Activated CD4-positive, alpha-beta T cell treated with anti-CD3 and anti-CD28 coated beads, Interleukin-2, amount 10 ng/mL, durations not matched to agents 24 days and 14 days (primary cell): ENCODE measurements at regions not wholly inside any gene's neighbourhood (a gene's known extent, or its start where the extent isn't known, plus 50 kb on each side); places are given as distances from the start of the nearest gene placed in this dataset.

Experiments
- DNase-seq: peaks from one replicate; pipeline ENCODE4 v3.0.0; 2022
- H3K27ac Mint-ChIP-seq: one replicate; pipeline ENCODE4 v1.8.0; 2022; ENCODE audit warnings: mild to moderate bottlenecking, mixed read lengths
- H3K27me3 Mint-ChIP-seq: one replicate; pipeline ENCODE4 v1.8.0; 2022; ENCODE audit warnings: mixed read lengths
- H3K36me3 Mint-ChIP-seq: one replicate; pipeline ENCODE4 v1.8.0; 2022; ENCODE audit warnings: low read depth, mild to moderate bottlenecking, mixed read lengths
- H3K4me1 Mint-ChIP-seq: one replicate; pipeline ENCODE4 v1.8.0; 2021; ENCODE audit warnings: mixed read lengths
- H3K4me3 Mint-ChIP-seq: one replicate; pipeline ENCODE4 v1.8.0; 2022; ENCODE audit warnings: mild to moderate bottlenecking, moderate library complexity, mixed read lengths
- H3K9me3 Mint-ChIP-seq: one replicate; pipeline ENCODE4 v1.8.0; 2021; ENCODE audit warnings: mixed read lengths
- intact Hi-C: fragments of 100-400 bp; cut with micrococcal nuclease; formaldehyde crosslinking; loops from one replicate; pipeline ENCODE4 v1.15.1; 2023

DNA sequence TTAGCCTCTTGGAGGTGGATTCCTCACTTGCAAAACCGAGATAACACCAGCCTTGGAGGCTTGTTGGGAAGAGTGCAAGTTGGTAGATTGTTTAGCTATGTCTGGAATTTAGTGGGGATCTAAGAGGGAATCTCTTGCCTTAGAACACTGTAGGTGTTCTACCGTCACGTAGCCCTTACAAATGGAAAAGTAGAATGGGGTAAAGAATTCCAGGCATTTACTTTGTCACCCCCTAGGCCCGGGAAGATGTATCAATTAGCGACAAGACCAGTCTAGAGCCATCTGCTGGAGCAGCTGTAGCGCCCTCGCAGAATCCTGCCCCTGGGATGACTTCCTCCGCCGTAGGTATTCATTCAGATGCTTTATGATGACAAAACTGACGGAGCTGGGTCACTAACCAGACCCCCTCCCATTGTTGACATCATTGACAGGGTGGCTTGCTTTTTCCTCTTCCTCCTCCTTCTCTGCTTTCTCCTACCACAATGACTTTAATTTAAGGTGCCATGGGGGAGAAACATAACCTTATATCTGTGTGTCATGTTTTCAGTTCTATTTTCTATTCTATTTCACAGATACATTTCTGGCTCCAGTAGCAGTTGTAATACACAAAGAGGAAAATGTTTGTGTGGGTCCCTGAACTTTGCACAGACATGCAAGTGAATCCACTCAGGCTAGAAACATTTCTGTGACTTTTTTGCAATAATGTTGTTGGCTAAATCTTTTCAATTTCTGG, 262.6 kb upstream of the LYZL1 start:
- H3K4me1 Mint-ChIP-seq = no peaks in the 10 kb centered on the region
- intact Hi-C loops = no loop called here

GRCh38 chr10:29026802-29027580, 261.9 kb upstream of the LYZL1 start:
- Mint-ChIP-seq H3K9me3 (no peaks in the 10 kb centered on the region), H3K27me3 (no peaks in the 10 kb centered on the region), H3K4me1 (no peaks in the 10 kb centered on the region), H3K36me3 (no peaks in the 10 kb centered on the region), H3K4me3 (no peak overlapping the region), H3K27ac (no peak overlapping the region)
- intact Hi-C loops = no loop called here
- DNase-seq = no peak

More for the DNA sequence above, 262.6 kb upstream of the LYZL1 start:
- DNase-seq = no peak
- H3K36me3 Mint-ChIP-seq = no peaks in the 10 kb centered on the region
- H3K27me3 Mint-ChIP-seq = no peaks in the 10 kb centered on the region
- no peak overlapping the region for H3K4me3 Mint-ChIP-seq
- no peaks in the 10 kb centered on the region for H3K9me3 Mint-ChIP-seq
- H3K27ac Mint-ChIP-seq = no peak overlapping the region

DNA sequence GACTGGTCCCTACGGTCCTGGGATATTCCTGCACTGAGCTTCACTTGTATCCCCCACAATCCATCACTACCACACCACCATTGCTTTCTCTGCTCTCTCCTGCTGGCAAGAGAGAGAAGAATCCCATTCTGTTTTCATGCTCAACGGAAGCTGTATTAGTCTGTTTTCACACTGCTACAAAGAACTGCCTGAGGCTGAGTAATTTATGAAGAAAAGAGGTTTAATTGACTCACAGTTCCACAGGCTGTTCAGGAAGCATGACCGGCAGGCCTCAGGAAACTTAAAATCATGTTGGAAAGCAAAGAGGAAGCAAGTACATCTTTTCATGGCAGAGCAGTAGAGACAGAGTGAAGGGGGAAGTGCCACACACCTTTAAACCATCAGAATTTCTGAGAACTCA, 260.4 kb upstream of the LYZL1 start:
- Mint-ChIP-seq H3K27ac (no peak overlapping the region), H3K27me3 (no peaks in the 10 kb centered on the region), H3K9me3 (no peaks in the 10 kb centered on the region), H3K4me1 (no peaks in the 10 kb centered on the region), H3K36me3 (no peaks in the 10 kb centered on the region), H3K4me3 (no peak overlapping the region)
- intact Hi-C loops = no loop called here
- DNase-seq = no peak

DNA sequence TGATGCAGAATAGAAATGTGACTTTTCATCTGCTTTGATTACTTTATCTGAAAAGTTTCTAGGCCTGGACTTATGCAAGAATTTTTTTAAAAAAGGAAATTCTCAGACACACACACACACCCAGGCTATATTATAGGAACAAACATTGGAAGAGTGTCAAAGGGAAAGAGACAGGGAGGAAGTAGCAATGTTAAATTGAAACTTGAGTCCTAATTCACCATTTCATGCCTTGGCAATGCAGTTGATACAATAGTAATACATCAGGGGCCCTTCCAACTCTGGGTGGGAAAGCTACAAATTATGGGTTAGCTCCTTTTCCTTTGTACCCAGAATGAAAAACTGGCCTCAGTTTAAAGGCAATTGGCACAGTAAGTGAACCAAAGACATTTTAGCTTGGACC, 258.0 kb upstream of the LYZL1 start:
- intact Hi-C loops = no loop called here
- no peak for DNase-seq
- no peaks in the 10 kb centered on the region for H3K4me1 Mint-ChIP-seq
- no peak overlapping the region for H3K27ac Mint-ChIP-seq
- no peak overlapping the region for H3K4me3 Mint-ChIP-seq
- no peaks in the 10 kb centered on the region for H3K36me3 Mint-ChIP-seq
- no peaks in the 10 kb centered on the region for H3K27me3 Mint-ChIP-seq
- no peaks in the 10 kb centered on the region for H3K9me3 Mint-ChIP-seq

DNA sequence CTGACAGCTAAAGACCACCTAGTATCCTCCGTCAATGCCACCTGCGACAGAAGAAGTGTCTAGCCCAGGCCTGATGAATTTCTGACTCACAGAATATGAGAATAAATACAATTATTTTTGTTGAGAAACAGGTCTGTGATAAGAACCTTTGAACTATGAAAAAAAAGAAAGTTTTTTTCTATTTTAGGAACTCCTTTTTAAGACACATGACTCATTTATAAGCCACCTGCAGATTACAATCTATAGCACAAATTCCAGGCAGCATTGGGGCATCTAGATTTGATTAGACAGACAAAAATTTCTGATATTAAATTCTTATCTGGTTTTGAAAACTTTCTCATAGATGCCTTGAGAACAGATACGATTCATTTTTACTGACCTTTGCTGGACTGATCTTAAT, 256.7 kb upstream of the LYZL1 start:
- DNase-seq = no peak
- H3K4me3 Mint-ChIP-seq = no peak overlapping the region
- no peak overlapping the region for H3K27ac Mint-ChIP-seq
- no peaks in the 10 kb centered on the region for H3K9me3 Mint-ChIP-seq
- intact Hi-C loops = no loop called here
- H3K27me3 Mint-ChIP-seq = no peaks in the 10 kb centered on the region
- no peaks in the 10 kb centered on the region for H3K36me3 Mint-ChIP-seq
- no peaks in the 10 kb centered on the region for H3K4me1 Mint-ChIP-seq

DNA sequence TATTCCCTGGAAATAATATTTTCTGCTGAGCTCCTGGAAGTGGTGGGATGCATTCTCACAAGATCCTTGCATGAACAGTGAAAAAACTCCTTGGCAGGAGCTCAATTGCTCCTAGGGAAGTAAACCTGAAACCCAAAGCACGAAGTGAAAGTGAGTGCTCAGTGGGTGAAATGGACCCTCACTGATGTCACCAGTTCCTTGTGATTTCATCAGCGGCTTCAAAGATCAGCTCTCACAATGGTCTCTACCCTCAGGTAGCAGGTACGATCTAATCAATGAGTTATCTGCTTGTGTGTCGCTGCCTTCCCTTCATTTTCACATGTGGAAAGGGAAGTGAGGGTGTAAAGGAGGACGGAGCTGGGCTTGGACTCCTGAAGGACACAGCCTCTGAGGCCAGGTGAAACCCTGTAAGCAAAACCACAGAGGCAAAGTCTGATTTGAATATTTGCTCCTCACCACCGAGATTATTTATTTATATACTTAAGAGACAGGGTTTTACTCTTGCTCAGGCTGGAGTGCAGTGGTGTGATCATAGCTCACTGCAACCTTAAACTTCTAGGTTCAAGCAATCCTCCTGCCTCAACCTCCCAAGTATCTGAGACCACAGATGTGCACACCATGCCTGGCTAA, 255.4 kb upstream of the LYZL1 start:
- DNase-seq = no peak
- intact Hi-C loops = no loop called here
- H3K4me1 Mint-ChIP-seq = no peaks in the 10 kb centered on the region
- no peaks in the 10 kb centered on the region for H3K9me3 Mint-ChIP-seq
- H3K27ac Mint-ChIP-seq = no peak overlapping the region
- H3K4me3 Mint-ChIP-seq = no peak overlapping the region
- H3K27me3 Mint-ChIP-seq = no peaks in the 10 kb centered on the region
- no peaks in the 10 kb centered on the region for H3K36me3 Mint-ChIP-seq

- DNase-seq = no peak
- intact Hi-C loops = no loop called here
Observed at GRCh38 chr10:29034592-29034991, 254.3 kb upstream of the LYZL1 start.

DNA sequence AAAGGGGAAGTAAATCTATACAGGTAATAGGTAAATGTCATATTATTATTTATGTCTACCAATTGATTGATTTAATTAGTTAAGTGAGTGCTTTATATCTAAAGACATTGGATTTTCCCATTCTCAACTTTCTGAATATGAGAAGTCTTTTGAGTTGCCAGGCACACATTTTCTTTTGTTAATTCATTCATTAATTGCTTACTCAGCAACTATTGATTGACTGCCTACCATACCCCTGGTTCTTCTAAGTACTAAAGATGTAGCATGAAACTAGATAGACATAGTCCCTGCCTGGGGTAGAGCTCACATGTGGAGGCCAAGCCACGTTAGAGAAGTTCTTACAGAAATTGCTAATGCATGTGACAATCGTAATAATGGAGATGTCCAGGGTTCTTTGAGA, 253.1 kb upstream of the LYZL1 start:
- no peak for DNase-seq
- no peaks in the 10 kb centered on the region for H3K36me3 Mint-ChIP-seq

More at GRCh38 chr10:29034592-29034991, 254.3 kb upstream of the LYZL1 start:
- Mint-ChIP-seq H3K36me3 (no peaks in the 10 kb centered on the region), H3K27ac (no peak overlapping the region), H3K27me3 (no peaks in the 10 kb centered on the region), H3K9me3 (no peaks in the 10 kb centered on the region), H3K4me3 (no peak overlapping the region), H3K4me1 (no peaks in the 10 kb centered on the region)

DNA sequence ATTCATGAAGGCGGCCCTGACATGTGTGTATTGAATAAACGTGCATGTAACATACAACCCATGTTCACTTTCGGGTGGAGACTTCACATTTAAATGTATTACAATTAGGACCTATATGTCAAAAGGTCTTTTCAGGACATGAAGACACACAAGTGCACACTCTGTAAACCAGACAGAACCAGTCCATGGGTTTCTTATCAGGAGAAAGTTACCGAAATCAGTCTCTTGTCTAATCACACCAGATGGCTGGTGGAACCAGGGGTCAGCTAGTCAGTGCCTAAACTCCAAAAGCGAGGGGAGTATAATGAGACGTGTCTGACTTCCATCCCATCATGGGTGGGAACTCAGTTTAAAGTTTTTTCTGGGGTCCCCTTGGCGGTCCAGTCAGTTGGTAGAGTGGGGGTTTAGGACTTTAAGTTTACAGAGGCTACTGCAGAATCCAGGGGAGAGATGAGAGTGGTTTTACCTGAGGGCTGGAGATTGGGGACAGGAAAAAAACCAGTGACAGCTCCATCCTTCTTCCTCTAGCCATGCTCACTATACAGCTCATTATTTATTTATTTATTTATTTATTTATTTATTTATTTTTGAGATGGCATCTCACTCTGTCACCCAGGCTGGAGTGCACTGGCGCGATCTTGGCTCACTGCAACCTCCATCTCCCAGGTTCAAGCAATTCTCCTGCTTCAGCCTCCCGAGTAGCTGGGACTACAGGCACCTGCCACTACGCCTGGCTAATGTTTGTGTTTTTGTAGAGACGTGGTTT, 251.3 kb upstream of the LYZL1 start:
- Mint-ChIP-seq H3K9me3 (peaks cover 8% of the 10 kb centered on the region), H3K27me3 (no peaks in the 10 kb centered on the region), H3K36me3 (no peaks in the 10 kb centered on the region), H3K27ac (no peak overlapping the region), H3K4me1 (no peaks in the 10 kb centered on the region), H3K4me3 (no peak overlapping the region)
- DNase-seq = no peak
- intact Hi-C loops = no loop called here

More for the DNA sequence above, 253.1 kb upstream of the LYZL1 start:
- H3K9me3 Mint-ChIP-seq = peaks cover 6% of the 10 kb centered on the region
- H3K27ac Mint-ChIP-seq = no peak overlapping the region
- intact Hi-C loops = no loop called here
- no peaks in the 10 kb centered on the region for H3K27me3 Mint-ChIP-seq
- H3K4me3 Mint-ChIP-seq = no peak overlapping the region
- H3K4me1 Mint-ChIP-seq = no peaks in the 10 kb centered on the region

- H3K27ac Mint-ChIP-seq = no peak overlapping the region
- intact Hi-C loops = no loop called here
- no peaks in the 10 kb centered on the region for H3K36me3 Mint-ChIP-seq
Observed at GRCh38 chr10:29039091-29039490, 249.8 kb upstream of the LYZL1 start.

DNA sequence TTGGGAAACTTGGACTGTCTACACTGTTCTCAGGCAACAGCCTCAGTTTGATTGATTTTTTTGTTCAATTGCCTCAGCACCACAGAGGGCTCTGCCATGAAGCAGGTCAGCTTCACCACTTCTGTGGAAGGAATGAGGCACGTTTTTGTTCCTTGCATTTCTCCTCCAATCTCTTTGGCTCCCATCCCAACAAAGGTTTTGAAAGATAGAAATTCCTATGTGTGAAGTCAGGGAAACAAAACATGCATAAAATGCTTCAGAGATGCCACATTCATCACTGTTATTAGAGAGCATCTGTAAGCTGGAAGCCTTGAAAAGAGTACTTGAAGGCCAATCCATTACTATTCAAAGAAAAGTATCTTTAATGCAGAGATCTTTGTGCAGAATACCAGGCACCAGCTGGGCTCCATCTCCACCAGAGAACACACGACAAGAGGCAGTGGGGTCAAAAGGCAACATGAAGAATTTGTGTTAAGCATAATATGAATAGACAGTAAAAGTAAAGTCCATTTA, 249.1 kb upstream of the LYZL1 start:
- DNase-seq = no peak
- Mint-ChIP-seq H3K27me3 (no peaks in the 10 kb centered on the region), H3K27ac (no peak overlapping the region), H3K36me3 (no peaks in the 10 kb centered on the region), H3K4me1 (no peaks in the 10 kb centered on the region), H3K4me3 (no peak overlapping the region), H3K9me3 (peaks cover 8% of the 10 kb centered on the region)
- intact Hi-C loops = no loop called here

More at GRCh38 chr10:29039091-29039490, 249.8 kb upstream of the LYZL1 start:
- H3K27me3 Mint-ChIP-seq = no peaks in the 10 kb centered on the region
- no peak overlapping the region for H3K4me3 Mint-ChIP-seq
- H3K9me3 Mint-ChIP-seq = peaks cover 8% of the 10 kb centered on the region
- DNase-seq = no peak
- H3K4me1 Mint-ChIP-seq = no peaks in the 10 kb centered on the region

DNA sequence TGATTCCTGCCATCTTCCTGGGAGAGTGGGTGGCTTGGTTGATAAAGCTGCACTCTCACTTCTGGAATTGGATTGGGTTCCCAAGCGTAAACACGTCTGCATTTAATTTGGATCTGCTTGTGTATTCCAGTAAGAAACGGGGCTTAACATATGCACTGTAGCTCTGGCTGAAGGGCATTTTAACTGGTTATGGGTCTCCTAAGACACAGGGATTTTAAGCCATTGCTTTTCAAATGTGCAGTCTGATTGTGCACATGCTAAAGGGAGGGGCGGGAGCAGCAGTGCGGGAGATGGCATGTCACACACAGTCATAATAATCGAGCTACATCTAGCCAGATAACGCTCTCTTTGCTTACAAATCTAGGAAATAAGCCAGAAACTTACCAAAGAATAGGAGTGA, 247.3 kb upstream of the LYZL1 start:
- Mint-ChIP-seq H3K27me3 (no peaks in the 10 kb centered on the region), H3K4me3 (no peak overlapping the region), H3K27ac (no peak overlapping the region), H3K9me3 (peaks cover 8% of the 10 kb centered on the region), H3K4me1 (no peaks in the 10 kb centered on the region), H3K36me3 (no peaks in the 10 kb centered on the region)
- no peak for DNase-seq
- intact Hi-C loops = no loop called here

GRCh38 chr10:29048506-29048905, 240.4 kb upstream of the LYZL1 start:
- Mint-ChIP-seq H3K27me3 (no peaks in the 10 kb centered on the region), H3K27ac (no peak overlapping the region), H3K4me1 (no peaks in the 10 kb centered on the region), H3K4me3 (no peak overlapping the region), H3K9me3 (no peaks in the 10 kb centered on the region), H3K36me3 (no peaks in the 10 kb centered on the region)
- DNase-seq = no peak
- intact Hi-C loops = no loop called here
